IMR-90 (cell line): ENCODE measurements at regions not wholly inside any gene's neighbourhood (a gene's known extent, or its start where the extent isn't known, plus 50 kb on each side); places are given as distances from the start of the nearest gene placed in this dataset.
"Not testable (repeated sequence)": the region's sequence is repeated elsewhere in the genome, so short reads cannot be mapped to it uniquely, and the experiment has no call there.

Experiments used
- ATAC-seq: fragments of 200-7000 bp; cut with Tn5 transposase; 2 replicates; pipeline ENCODE4 v1.9.1; 2020; ENCODE audit warnings: low read depth, mild to moderate bottlenecking, moderate library complexity
- BruUV-seq: library from RNA; stranded (reverse); fragments of 400-500 nt; replicated peaks from 2 replicates; lab custom pipeline; 2021; lab: Mats Ljungman, UMichigan
- CTCF ChIA-PET: fragments of 300-600 bp; formaldehyde crosslinking; extraction: SDS; loops from one replicate; lab custom pipeline; 2021; ENCODE audit warnings: antibody characterized with exemption; lab: Yijun Ruan, JAX
- POLR2A ChIA-PET: fragments of 300-600 bp; sonication (Branson Sonifier 250); formaldehyde crosslinking; loops from one replicate; lab custom pipeline; 2022; ENCODE audit warnings: antibody characterized with exemption; ENCODE audit not compliant: unreplicated experiment; lab: Charles Lee
- DNase-seq: peaks from one replicate; pipeline ENCODE4 v3.0.0; 2013
- H2AFZ ChIP-seq: replicated peaks from 2 replicates; pipeline ENCODE3; 2013; ENCODE audit warnings: low read length, mild to moderate bottlenecking; ENCODE audit not compliant: poor library complexity
- H2AK5ac ChIP-seq: 2 replicates; pipeline ENCODE4 v1.6.1; 2013; ENCODE audit warnings: low read depth, low read length, inconsistent platforms
- H2AK9ac ChIP-seq: replicated peaks from 2 replicates; pipeline ENCODE3; 2013; ENCODE audit warnings: mild to moderate bottlenecking, low read depth, low read length, moderate library complexity; ENCODE audit not compliant: poor library complexity
- H2BK120ac ChIP-seq: 2 replicates; pipeline ENCODE4 v1.6.1; 2013; ENCODE audit warnings: low read depth, low read length, inconsistent platforms
- H2BK15ac ChIP-seq: 3 replicates; pipeline ENCODE4 v1.6.1; 2013; ENCODE audit warnings: low read depth, low read length, inconsistent platforms
- H2BK20ac ChIP-seq: 2 replicates; pipeline ENCODE4 v1.6.1; 2013; ENCODE audit warnings: low read depth, mild to moderate bottlenecking, inconsistent platforms, low read length, moderate library complexity
- H2BK5ac ChIP-seq: 2 replicates; pipeline ENCODE4 v1.6.1; 2013; ENCODE audit warnings: mild to moderate bottlenecking, low read depth, low read length, inconsistent platforms; ENCODE audit not compliant: poor library complexity, severe bottlenecking
- H3K14ac ChIP-seq: replicated peaks from 2 replicates; pipeline ENCODE4 v1.6.1; 2013; ENCODE audit warnings: low read depth, low read length, inconsistent platforms
- H3K18ac ChIP-seq: 2 replicates; pipeline ENCODE4 v1.6.1; 2013; ENCODE audit warnings: low read depth, low read length, control low read depth
- H3K23ac ChIP-seq: 2 replicates; pipeline ENCODE4 v1.6.1; 2013; ENCODE audit warnings: low read depth, low read length, inconsistent platforms
- H3K27ac ChIP-seq: 2 replicates; pipeline ENCODE4 v1.5.1; 2013; ENCODE audit warnings: mild to moderate bottlenecking, control low read depth, low read length; ENCODE audit not compliant: insufficient read depth
- H3K27me3 ChIP-seq: 2 replicates; pipeline ENCODE4 v1.6.1; 2013; ENCODE audit warnings: low read length; ENCODE audit not compliant: control insufficient read depth, insufficient read depth
- H3K36me3 ChIP-seq: 2 replicates; pipeline ENCODE4 v1.6.1; 2013; ENCODE audit warnings: low read length, mixed read lengths; ENCODE audit not compliant: control insufficient read depth, insufficient read depth
- H3K4ac ChIP-seq: 2 replicates; pipeline ENCODE4 v1.6.1; 2013; ENCODE audit warnings: low read depth, low read length, inconsistent platforms
- H3K4me1 ChIP-seq: 2 replicates; pipeline ENCODE4 v1.6.1; 2013; ENCODE audit warnings: low read length, mixed read lengths; ENCODE audit not compliant: control insufficient read depth, insufficient read depth
- H3K4me2 ChIP-seq: 2 replicates; pipeline ENCODE4 v1.6.1; 2013; ENCODE audit warnings: low read depth, mild to moderate bottlenecking, control low read depth, low read length, moderate library complexity
- H3K4me3 ChIP-seq: 2 replicates; pipeline ENCODE4 v1.5.1; 2013; ENCODE audit warnings: low read depth, mild to moderate bottlenecking, control low read depth, low read length, moderate library complexity; ENCODE audit not compliant: insufficient read depth
- H3K56ac ChIP-seq: 2 replicates; pipeline ENCODE4 v1.6.1; 2013; ENCODE audit warnings: low read length, inconsistent platforms; ENCODE audit not compliant: insufficient read depth; ENCODE audit errors: extremely low read depth
- H3K79me1 ChIP-seq, 2 experiments: 2 replicates each; pipeline ENCODE4 v1.6.1; 2013; ENCODE audit warnings: low read length in 2 of 2, inconsistent platforms in 1 of 2, low read depth in 1 of 2
- H3K9ac ChIP-seq: 2 replicates; pipeline ENCODE4 v1.6.1; 2013; ENCODE audit warnings: low read depth, low read length, control low read depth
- H3K9me1 ChIP-seq: 2 replicates; pipeline ENCODE4 v1.6.1; 2013; ENCODE audit warnings: low read length, inconsistent platforms; ENCODE audit not compliant: insufficient read depth
- H3K9me3 ChIP-seq: 2 replicates; pipeline ENCODE4 v1.6.1; 2013; ENCODE audit warnings: low read length; ENCODE audit not compliant: control insufficient read depth, insufficient read depth
- H4K20me1 ChIP-seq: 2 replicates; pipeline ENCODE4 v1.6.1; 2013; ENCODE audit warnings: low read length, inconsistent platforms; ENCODE audit not compliant: insufficient read depth
- H4K5ac ChIP-seq: 2 replicates; pipeline ENCODE4 v1.6.1; 2013; ENCODE audit warnings: mild to moderate bottlenecking, low read depth, low read length, control low read depth
- H4K8ac ChIP-seq, 2 experiments: 2 replicates each; pipeline ENCODE4 v1.6.1; 2013; ENCODE audit warnings: low read depth in 2 of 2, low read length in 2 of 2, control low read depth in 1 of 2, inconsistent platforms in 1 of 2
- H4K91ac ChIP-seq: 2 replicates; pipeline ENCODE4 v1.6.1; 2013; ENCODE audit warnings: low read depth, low read length, inconsistent platforms; ENCODE audit not compliant: insufficient read depth
- WGBS, 2 experiments: methylation state at CpG; one replicate each; pipeline versions ENCODE4 v1.1.5 to v1.1.7; 2013; ENCODE audit warnings: missing lambda C conversion rate in 2 of 2; ENCODE audit not compliant: insufficient read length in 1 of 2; ENCODE audit errors: extremely low coverage in 2 of 2; 5-methylcytosine and 5-hydroxymethylcytosine counted together
- dilution Hi-C: fragments of 300-500 bp; cut with HindIII; formaldehyde crosslinking; loops from one replicate; pipeline ENCODE4 v1.14.3; 2018; ENCODE audit warnings: low sequenced_read_pairs; ENCODE audit not compliant: unreplicated experiment
- in situ Hi-C: fragments of 300-500 bp; cut with MboI; formaldehyde crosslinking; loops from 3 replicates; pipeline ENCODE4 v1.14.3; 2019; ENCODE audit warnings: low sequenced_read_pairs, inconsistent platforms, mixed read lengths
- intact Hi-C: fragments of 100-400 bp; cut with micrococcal nuclease; formaldehyde crosslinking; loops from 2 replicates; pipeline ENCODE4 v1.10.0; 2022

DNA sequence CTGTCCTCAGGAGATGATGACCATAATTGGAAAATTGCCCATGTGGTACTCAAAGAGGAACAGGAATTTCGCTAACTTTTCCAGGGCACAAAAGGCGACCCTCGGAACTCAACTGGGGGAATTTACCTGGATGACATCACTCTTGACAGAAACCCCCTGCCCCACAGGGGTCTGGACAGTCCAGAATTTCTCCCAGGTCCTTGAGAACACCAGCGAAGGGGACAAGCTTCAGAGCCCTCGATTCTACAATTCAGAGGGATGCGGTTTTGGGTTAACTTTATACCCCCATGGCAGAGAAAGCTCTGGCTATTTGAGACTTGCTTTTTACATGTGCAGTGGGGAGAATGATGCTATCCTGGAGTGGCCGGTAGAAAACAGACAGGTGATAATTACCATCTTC, 445.4 kb downstream of the FOXD4L4 start:
- BruUV-seq, H3K9ac ChIP-seq, H2AFZ ChIP-seq, intact Hi-C loops, H2BK15ac ChIP-seq, DNase-seq, dilution Hi-C loops, H2BK20ac ChIP-seq, H3K9me3 ChIP-seq, H2BK5ac ChIP-seq, ATAC-seq, H3K27me3 ChIP-seq, H3K36me3 ChIP-seq, CTCF ChIA-PET, H3K23ac ChIP-seq, H3K27ac ChIP-seq, in situ Hi-C loops, H3K4me1 ChIP-seq, H2AK9ac ChIP-seq, H3K4ac ChIP-seq, H2BK120ac ChIP-seq, H2AK5ac ChIP-seq, H3K4me3 ChIP-seq, H3K4me2 ChIP-seq, POLR2A ChIA-PET, H4K91ac ChIP-seq, H3K9me1 ChIP-seq, H4K5ac ChIP-seq, H3K14ac ChIP-seq, H4K20me1 ChIP-seq, H3K18ac ChIP-seq, H3K79me1 ChIP-seq, H3K56ac ChIP-seq, H4K8ac ChIP-seq: not testable (repeated sequence)
- no CpG with 5 or more reads among the region's 7 CpGs for WGBS, 2 experiments

DNA sequence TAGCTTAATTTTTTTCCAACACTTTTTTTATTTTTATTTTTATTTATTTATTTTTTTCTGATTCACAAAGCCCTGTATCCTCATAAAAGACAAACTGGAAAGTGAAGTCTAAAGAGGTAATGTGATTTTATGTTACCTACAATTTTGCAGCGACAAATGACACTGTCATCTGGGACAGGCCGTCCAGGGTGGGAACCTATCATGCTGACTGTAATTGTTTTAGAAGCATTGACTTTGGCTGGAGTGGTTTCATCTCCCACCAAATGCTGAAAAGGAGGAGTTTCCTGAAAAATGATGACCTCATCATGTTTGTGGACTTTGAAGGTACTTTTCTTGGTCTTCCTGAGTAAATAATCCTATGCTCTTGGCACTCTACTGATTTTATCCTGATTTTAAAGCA, 446.7 kb downstream of the FOXD4L4 start:
- H2BK120ac ChIP-seq, in situ Hi-C loops, H2AFZ ChIP-seq, ATAC-seq, H3K9me1 ChIP-seq, dilution Hi-C loops, H3K4me3 ChIP-seq, intact Hi-C loops, H4K5ac ChIP-seq, H2BK5ac ChIP-seq, H2AK5ac ChIP-seq, DNase-seq, H3K27me3 ChIP-seq, BruUV-seq, CTCF ChIA-PET, POLR2A ChIA-PET, H3K79me1 ChIP-seq, H2BK20ac ChIP-seq, H2BK15ac ChIP-seq, H3K56ac ChIP-seq, H4K20me1 ChIP-seq, H3K18ac ChIP-seq, H3K4ac ChIP-seq, H2AK9ac ChIP-seq, H3K36me3 ChIP-seq, H3K9ac ChIP-seq, H3K4me2 ChIP-seq, H3K9me3 ChIP-seq, H3K14ac ChIP-seq, H3K4me1 ChIP-seq, H3K27ac ChIP-seq, H4K91ac ChIP-seq, H4K8ac ChIP-seq, H3K23ac ChIP-seq: not testable (repeated sequence)
- no CpG with 5 or more reads among the region's 2 CpGs for WGBS, 2 experiments
